DMS 273 (cell line): ENCODE measurements at regions not wholly inside any gene's neighbourhood (a gene's known extent, or its start where the extent isn't known, plus 50 kb on each side); places are given as distances from the start of the nearest gene placed in this dataset.

Experiments
- DNase-seq: peaks from one replicate; lab custom pipeline; 2025; ENCODE audit not compliant: unreplicated experiment; lab: John Stamatoyannopoulos, UW

DNA sequence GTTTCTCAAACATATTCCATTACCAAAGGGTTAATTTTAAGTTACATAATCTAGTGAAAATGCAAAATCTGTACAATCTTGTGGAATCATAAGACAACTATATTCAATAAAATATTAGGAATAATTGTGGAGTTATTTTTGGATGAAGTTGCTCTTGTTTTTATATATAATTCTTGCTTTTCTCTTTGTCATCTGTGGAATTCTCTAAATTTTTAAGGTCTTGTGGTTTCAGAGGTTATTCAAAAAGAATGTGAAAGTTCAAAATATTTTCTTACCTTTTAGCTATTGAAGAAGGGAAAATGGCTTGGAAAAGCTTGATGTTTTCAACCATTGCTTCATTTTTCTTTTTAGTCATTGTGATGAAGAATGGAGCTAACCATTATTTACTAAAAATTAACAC is 552.1 kb downstream of the TFEC start:
- DNase-seq, result no peak

DNA sequence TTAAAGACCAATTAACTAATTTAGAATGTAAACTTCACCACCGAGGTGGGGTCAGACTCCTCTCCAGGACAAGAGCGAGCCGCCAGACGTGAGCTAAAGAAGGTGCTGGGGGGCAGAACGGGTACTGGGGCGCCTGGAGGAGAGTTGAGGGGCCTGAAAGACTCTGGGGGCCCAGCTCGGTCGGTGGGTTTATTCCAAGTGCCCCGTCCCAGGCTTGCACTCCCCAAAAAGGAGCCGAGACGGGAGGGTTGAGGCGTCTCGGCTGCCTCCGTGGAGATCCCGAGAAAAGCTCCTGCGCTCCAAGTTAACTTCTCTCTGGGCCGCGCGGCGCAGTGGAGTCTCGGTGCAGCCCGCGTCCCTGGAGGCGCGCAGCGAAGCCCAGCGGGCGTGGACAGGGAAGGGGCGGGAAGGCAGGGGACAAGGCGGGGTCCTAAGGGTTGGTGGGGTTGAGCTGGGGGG is 553.3 kb downstream of the TFEC start:
- DNase-seq, result peak; percentile 13

DNA sequence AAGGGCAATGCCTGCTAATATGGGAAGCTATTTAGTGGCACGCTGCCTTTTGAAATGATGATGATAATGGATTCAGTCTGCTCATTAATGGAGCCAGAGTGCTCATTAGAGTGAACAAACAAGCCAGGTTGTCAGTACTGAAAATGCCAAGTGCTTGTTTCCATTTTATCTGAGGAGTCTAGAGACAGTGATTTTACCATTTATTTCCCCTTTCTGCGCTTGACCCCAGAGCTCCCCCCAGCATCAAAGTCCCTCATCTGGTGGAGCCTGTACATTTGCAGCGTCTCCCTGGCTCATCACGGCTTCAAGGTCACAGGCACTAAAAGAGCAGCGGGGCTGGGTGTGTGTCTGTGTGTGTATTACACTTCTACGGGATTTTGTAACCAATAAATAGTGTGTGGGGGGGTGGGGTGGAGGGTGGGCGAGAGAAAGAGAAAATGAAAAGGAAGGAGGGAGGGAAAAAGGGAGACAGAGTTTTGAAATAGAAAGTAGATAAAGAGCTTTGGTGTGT is 553.8 kb downstream of the TFEC start:
- DNase-seq, result no peak

DNA sequence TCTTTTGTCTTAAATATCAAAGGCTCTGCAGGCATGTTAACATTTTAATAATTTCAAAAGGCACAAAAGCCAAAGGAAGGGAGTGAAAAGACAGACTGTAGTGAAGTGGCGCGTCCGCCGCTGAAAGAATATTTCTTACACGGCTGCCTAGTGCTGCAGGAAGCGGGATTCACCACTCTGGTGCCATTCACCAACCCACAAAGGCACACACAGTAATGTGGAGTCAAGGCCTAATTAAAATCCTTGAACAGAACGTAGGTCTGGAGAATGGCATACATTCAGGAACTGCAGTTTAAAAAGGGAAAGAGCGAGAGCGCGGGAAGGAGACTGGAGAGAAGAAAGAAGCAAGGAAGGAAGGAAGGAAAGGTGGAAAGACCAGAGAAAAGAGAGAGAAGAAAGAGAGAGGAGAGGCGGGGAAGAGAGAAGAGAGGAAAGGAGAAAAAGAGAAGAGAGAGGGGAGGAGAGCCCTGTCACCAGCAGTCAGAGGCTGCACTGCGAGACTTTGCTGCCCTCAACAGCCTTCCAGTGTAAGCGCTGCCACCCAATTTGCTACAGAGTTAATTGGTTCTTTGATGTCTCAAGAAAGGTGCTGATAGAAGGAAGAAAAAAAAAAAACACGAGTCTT is 554.0 kb downstream of the MDFIC start:
- peak; percentile 6 for DNase-seq

DNA sequence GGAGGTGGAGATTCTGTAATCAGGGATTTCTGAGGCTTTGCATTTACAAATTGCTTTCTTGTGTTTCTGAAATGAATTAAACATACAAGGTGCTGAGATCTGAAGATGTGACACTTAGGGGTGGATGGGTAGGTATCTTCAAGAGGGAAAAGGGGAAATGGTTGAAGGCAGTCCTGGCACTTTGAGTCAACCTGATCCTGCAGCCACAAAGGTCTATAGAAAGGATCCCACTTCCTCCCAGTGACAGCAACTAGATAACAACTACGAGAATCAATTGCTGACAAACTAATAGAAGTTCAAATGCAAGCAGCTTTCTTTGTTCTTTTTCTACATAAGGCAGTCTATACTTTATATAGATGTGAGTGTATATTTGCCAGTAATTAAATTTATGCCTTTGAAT is 553.3 kb downstream of the MDFIC start:
- DNase-seq, result no peak

DNA sequence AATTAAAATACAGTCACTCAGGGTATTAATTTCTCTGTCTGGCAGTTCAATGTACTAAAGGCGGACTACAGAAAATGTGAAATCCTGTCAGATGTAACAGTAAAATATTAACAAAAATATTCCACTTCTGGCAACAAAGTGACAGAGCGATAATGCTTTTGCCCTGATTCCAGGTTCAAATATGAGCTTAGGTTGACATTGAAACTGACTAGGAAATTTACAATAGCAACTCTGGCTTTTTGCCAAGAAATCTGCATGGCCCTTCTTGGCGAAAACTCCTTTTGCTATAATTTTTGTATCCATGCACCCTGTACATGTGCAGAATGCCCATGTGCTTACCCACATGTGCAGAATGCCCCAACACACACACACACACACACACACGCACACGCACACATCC is 552.2 kb downstream of the MDFIC start:
- peak; percentile 6 for DNase-seq

DNA sequence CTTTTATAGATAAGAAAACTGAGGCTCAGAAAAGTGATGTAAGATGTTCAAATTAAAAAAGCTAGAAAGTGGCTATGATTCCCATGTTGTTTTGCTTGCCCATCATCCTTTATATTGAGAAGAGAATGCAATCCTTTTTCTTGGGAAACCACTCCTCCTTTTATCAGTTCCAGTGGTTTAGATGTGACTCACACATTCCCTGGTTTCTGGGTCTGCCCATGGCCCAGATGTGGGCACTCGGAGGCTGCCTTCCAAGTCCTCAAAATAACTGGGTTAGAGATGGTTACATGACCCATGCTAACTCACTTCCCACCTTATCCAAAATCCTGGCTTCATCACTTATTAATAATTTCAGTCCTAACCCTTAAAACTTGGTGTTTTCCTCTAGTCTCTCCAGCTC is 550.0 kb downstream of the MDFIC start:
- DNase-seq, result no peak

DNA sequence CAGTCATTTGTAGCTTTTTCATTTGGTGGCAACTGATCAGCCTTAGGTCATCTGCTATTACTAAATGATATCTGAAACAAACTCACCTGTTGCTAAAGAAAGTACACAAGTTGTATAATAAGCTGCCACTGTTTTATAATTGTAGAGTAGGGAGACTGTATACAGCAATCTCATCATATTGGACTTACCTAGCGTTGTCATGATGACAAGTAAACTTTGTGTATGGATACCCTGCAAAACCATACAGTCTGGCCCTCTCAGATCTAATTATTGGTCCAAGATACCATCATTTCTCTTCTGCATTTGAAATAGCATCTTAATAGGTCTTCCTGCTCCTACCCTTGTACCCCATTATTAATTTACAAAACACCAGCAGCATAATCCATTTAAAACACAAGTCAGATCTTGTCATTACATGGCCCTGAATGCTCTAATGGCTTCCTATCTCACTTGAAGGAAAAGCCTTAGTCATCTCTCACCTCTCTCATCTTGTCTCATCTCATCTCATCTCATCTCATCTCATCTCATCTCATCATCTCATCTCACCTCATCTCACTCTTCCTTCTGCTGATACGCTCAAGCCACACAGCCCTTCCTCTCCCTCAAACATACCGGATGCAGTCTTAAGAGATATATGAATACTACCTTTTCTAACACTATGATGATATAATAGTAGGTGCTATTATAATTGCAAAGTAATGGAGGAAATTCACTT is 540.6 kb downstream of the MDFIC start:
- DNase-seq, result no peak

DNA sequence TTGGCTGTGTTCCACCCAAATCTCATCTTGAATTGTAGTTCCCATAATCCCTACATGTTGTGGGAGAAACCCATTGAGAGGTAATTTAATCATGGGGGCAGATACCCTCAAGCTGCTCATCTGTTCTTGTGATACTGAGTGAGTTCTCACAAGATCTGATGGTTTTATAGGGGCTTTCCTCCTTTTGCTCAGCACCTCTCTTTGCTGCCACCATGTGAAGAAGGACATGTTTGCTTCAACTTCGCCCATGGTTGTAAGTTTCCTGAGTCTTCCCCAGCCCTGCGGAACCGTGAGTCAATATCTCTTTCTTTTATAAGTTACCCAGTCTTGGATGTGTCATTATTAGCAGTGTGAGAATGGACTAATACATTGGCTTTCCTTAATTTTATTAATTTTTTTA is 527.8 kb downstream of the MDFIC start:
- no peak for DNase-seq

DNA sequence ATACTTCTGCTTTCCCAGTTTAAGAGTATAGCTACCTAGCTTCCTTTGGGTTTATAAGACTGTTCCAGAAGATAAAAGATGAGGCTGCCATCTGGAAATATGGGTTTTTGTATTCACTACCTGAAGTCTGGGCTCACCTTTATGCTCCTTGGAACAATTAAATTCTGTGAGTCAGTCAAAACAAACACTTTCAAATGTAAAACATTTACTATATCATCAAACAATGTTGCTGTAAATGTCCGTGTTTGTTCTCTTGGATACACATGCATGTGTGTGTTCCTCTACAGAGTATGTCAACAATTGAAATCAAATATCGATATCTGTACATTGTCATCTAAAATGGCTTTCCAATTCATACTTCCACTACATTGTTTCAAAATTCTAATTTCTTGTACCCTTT is 525.6 kb downstream of the MDFIC start:
- DNase-seq, result no peak

DNA sequence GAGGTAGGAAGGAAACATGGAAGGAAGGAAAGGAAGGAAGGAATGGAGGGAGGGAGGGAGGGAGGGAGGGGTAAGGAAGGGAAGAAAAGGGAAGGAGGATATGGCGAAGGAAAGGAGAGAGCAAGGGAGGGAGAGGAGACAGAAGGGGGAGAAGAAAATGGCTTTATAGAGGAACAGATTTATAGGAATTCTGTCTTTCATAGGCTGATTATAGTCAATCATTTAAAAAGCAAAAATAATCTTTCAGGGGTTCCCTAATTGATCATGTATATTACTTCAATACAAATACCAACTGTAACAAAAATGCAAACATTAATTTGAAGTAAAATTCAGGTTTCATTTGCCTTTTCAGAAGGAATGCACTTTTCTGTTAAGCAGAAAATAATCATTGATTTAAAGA is 519.1 kb downstream of the MDFIC start:
- DNase-seq, result no peak

DNA sequence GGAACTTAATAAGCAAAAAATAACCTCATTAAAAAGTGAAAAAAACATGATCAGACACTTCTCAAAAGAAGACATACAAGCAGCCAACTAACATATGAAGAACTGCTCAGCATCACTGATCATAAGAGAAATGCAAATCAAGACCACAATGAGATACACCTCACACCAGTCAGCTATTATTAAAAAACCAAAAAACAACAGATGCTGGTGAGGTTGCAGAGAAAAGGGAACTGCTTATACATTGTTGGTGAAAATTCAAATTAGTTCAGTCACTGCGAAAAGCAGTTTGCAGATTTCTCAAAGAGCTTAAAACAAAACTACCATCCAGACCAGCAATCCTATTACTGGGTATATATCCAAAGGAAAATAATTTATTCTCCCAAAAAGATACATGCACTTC is 513.3 kb downstream of the MDFIC start:
- no peak for DNase-seq

DNA sequence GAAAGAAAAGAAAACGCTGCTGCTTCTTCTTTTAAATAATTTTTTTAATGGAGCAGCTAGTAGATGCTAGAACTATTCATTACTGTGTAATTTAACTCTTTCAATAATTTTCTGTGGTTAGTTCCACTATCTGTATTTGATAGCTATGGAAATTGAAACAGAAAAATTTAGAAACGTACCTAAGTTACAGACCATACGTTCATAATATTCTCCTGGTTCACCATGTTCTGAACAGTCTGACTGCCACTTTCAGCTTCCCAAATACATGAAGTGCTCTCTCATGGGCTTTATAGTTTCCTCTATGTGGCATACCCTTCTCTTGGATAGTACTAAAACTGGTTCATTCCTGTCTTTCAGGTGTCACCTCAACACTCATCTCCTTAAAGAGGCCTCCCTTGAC is 508.0 kb downstream of the MDFIC start:
- DNase-seq, result no peak

DNA sequence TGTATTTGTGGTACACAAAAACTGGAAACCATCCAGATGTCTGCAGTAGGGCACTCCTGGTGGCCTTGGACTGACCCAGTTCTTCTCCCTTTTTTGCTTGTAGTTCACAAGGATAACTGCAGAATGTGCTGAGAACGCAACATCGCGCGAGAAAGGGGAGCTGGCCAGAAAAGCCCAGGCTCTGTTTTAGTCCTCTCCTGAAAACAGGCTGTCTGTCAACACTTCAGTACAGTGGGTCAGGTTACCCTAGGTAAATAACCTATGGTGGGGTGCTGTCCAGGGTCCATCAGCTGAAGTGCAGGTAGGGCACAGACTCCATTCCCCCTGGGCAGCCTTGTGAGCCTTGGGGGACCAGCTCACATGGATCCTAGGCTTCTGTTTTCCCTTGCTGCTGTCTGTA is 495.8 kb downstream of the MDFIC start:
- no peak for DNase-seq

DNA sequence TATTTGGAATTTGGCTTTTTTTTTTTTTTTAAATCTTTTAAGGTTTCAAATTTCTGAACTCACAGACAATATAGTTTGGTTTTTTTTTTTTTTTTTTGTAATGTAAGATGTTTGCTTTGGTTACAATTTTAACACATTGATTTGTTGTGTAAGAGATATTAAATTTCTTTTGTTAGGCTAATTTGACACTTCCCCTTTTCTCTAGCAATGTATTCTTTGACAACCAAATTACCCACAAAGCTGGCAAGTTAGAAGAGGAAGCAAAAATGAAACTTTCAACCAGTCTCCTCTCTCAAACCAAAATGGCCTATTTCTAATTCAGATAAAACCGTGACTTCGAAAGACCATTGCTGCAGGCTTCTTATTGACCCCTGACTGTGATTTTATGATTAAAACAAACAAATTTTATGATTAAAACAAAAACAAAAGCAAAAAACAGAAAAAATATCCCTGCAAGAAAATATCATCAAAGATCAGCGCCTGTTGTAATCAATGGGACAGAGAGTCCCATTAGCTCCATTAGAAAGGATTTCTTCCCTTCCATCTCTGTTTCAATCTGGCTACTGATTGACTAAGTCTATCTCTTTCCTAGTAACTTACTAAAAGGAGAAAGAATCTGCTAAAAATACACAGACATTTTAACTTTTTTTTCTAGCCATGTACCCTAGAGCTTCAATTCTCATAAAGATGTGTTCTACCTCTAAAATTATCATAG is 489.2 kb downstream of the MDFIC start:
- no peak for DNase-seq

DNA sequence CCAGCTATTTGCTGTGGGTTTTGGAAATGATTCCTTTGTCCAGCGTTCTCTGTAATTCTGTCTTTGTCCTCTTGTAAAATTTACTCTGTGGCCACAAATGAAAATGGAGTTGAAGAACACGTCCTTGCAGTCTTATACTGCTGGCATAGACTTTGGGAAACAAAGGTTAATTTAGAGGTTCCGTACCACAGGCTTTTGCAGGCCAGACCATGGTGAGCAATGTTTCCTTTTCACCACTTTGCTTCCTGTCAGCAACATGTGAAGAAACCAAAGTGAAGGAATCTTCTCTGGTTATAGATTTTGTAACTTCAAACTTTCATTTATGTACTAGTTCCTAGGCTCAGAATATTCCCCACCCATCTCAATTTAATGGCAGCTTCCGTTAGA is 488.5 kb downstream of the MDFIC start:
- no peak for DNase-seq

DNA sequence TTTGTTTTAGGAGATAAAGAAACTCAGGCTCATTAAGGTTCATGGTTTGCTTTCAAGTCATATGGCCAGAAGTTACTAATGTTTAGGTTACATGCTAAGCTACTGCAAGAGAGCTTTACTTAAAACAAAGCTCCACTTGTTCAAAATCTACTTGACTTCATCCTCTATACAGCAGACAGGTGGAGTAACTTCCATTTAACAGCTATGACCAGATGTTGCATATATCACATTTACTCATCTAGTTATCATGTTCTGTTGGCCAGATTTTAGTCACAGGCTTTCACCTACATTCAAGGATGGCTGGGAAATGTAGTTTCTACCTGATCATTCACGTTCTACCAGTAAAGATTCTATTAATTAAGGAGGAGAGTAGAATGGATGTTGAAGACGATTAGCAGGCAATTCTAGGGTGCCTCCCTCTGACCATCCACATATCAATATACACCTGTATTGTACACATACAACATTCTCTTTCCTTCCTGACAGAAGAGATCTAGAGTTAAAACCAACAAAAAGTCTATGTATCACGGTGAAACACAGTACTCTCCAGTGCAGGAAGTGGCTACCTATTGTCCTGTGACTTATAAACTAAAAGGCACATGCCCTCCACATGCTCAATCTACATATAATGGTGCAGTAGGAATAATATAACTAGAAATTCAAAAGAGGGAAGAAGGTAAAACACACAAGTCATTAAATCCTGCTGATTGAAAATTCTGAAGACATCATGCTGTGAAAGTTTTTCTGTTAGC is 488.0 kb downstream of the MDFIC start:
- DNase-seq, result no peak

DNA sequence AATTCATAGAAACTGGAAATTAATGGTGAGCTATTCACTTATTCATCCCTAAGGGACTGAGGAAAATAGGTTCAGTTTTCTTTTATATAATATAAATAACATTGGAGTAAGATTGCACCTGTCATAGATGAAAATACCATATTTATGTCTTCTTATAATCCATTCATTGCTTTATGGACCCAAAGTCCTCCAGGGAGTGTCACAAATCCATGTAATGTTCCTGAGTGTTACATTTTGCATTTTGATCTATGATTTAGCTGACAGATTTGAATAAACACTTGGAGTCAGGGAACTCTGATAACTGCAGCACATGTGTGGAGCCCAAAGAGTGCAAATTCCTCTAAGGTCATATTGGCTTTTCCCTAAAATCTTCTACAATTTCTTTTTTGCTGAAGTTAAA is 484.3 kb downstream of the MDFIC start:
- DNase-seq, result no peak

DNA sequence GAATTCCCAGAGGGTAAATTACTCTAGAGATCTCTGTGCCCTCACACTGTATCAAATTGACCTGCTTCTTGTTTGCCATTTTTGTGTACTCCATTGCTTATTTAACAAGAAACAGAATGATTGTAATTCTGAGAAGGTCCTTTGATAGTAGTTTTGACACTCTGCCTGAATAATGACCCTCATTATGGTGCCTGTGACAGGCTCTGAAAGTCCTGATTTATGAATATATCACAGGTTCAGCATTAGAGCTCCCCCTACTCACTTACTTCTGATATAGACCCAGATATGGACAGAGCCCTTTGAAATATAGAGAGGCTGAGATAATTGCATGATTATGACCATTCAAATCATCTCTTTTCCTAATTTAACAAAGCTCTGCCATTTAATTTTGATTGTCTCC is 465.2 kb downstream of the MDFIC start:
- peak; percentile 8 for DNase-seq

DNA sequence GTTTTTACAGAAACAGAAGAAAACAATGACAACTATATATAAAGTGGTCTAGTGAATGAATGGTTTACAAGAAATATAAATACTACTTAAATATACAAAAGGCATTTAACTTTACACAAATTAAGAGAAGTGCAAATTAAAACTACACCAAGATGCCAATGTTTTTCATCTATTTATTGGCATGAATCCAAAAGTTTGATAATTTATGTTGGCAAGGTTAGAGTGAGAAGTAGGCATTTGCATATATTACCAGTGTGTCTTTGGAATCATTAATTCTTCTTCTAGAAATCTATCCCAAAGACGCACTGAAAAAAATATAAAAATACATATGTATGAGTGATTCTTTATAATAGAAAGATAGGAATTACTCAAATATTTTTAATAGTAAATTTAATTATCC is 457.4 kb downstream of the MDFIC start:
- DNase-seq, result no peak

DNA sequence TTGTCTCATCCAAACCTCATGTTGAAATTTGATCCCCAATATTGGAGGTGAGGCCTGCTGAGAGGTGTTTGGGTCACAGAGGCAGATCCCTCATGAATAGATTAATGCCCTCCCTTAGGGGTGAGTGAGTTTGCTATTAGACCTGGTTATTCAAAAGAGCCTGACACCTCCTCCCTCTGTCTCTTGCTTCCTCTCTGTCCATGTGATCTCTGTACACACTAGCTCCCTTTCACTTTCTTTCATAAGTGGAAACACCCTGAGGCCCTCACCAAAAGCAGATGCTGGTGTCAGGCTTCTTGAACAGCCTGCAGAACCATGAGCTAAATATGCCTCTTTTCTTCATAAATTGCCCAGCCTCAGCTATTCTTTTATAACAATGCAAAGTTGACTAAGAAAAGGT is 447.1 kb downstream of the MDFIC start:
- no peak for DNase-seq
